Small intestine (tissue), 7 donors: ENCODE measurements at regions not wholly inside any gene's neighbourhood (a gene's known extent, or its start where the extent isn't known, plus 50 kb on each side); places are given as distances from the start of the nearest gene placed in this dataset.
A peak's percentile ranks its signal among the peaks of the same experiment; 100 is the strongest.

ENCODE experiments used
- DNase-seq, 2 donors: peaks; one replicate each; pipeline versions ENCODE4 v3.0.0 to v3.0.0-alpha.2; 2013
- FAIRE-seq: peaks from 2 replicates; lab custom pipeline; 2012; peaks lifted over from hg19 to GRCh38; lab: Jason Lieb, UNC
- H3K27ac ChIP-seq, 3 donors: one replicate each; pipeline ENCODE4 v1.5.1; 2013; ENCODE audit warnings: low read length in 2 of 3, mild to moderate bottlenecking in 2 of 3, control low read depth in 1 of 3, inconsistent platforms in 1 of 3, low read depth in 1 of 3, moderate library complexity in 1 of 3
- H3K27me3 ChIP-seq, 3 donors: one replicate each; pipeline ENCODE4 v1.6.1; 2013; ENCODE audit warnings: low read length in 3 of 3, inconsistent platforms in 1 of 3; ENCODE audit not compliant: control insufficient read depth in 3 of 3, insufficient read depth in 3 of 3
- H3K36me3 ChIP-seq, 3 donors: one replicate each; pipeline ENCODE4 v1.6.1; 2013; ENCODE audit warnings: low read length in 3 of 3, inconsistent platforms in 1 of 3, low read depth in 1 of 3, mild to moderate bottlenecking in 1 of 3, moderate library complexity in 1 of 3; ENCODE audit not compliant: control insufficient read depth in 3 of 3, insufficient read depth in 2 of 3
- H3K4me1 ChIP-seq, 3 donors: one replicate each; pipeline ENCODE4 v1.6.1; 2013; ENCODE audit warnings: low read length in 2 of 3, inconsistent platforms in 1 of 3, low read depth in 1 of 3, mild to moderate bottlenecking in 1 of 3, moderate library complexity in 1 of 3; ENCODE audit not compliant: control insufficient read depth in 3 of 3, insufficient read depth in 2 of 3
- H3K4me3 ChIP-seq, 3 donors: one replicate each; pipeline ENCODE4 v1.5.1; 2013; ENCODE audit warnings: low read length in 3 of 3, control low read depth in 1 of 3, inconsistent platforms in 1 of 3, low read depth in 1 of 3, mild to moderate bottlenecking in 1 of 3, moderate library complexity in 1 of 3
- H3K9me3 ChIP-seq, 2 donors: one replicate each; pipeline ENCODE4 v1.6.1; 2013; ENCODE audit warnings: low read depth in 1 of 2, low read length in 1 of 2; ENCODE audit not compliant: control insufficient read depth in 2 of 2, insufficient read depth in 1 of 2
- WGBS, 3 donors: extraction: QIAGEN DNeasy Blood & Tissue Kit; methylation state at CpG; one replicate each; pipeline ENCODE4 v1.1.7; 2013; 5-methylcytosine and 5-hydroxymethylcytosine counted together
- donor health status: healthy with polysubstance abuse.
- donor health status: control.
- donor health status: control.
- donor health status: Bipolar disorder and iron deficiency.
- donor health status: healthy.

DNA sequence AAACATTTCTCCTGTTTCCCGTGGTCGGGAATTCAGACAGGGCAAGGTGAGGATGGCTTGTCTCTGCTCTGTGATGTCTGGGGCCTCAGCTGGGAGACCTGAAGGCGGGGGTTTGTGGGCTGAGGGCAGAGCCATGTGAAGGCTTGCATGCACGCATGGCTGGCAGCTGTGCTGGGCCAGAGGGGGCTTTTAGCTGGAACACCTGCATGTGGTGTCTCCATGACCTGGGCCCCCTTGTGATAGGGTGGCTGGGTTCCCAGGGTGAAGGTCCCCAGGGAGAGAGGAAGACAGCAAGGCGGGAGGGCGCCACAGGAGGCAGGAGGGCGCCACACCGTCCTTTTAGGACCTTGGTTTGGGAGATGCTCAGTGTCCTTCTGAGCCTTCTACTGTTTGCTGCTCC lies 101.6 kb upstream of the PRR23E start:
- FAIRE-seq, result no peak
- WGBS, 3 donors, result 73 to 80% (median 79%) methylated on average over 8 of the region's 8 CpGs
- H3K27ac ChIP-seq, result no peak overlapping the region

GRCh38 chr3:127092368-127092767 lies 100.6 kb upstream of the PRR23E start:
- Histone ChIP-seq H3K4me1 (peaks cover 0 to 9% (median 0%) of the 10 kb centered on the region in 3 donors), H3K4me3 (no peak overlapping the region), H3K9me3 (peaks cover 0 to 4% of the 10 kb centered on the region in 2 donors), H3K27ac (no peak overlapping the region), H3K27me3 (no peaks in the 10 kb centered on the region), H3K36me3 (no peaks in the 10 kb centered on the region)
- DNase-seq, result peak; percentile 5 to 23
- FAIRE-seq, result no peak
- WGBS, 3 donors, result 32 to 70% (median 57%) methylated on average over 4 of the region's 4 CpGs

More for the DNA sequence above, 101.6 kb upstream of the PRR23E start:
- DNase-seq, result no peak
- Histone ChIP-seq H3K36me3 (no peaks in the 10 kb centered on the region), H3K27me3 (no peaks in the 10 kb centered on the region), H3K4me3 (no peak overlapping the region), H3K4me1 (peaks cover 0 to 9% (median 0%) of the 10 kb centered on the region in 3 donors), H3K9me3 (peaks cover 0 to 6% of the 10 kb centered on the region in 2 donors)

DNA sequence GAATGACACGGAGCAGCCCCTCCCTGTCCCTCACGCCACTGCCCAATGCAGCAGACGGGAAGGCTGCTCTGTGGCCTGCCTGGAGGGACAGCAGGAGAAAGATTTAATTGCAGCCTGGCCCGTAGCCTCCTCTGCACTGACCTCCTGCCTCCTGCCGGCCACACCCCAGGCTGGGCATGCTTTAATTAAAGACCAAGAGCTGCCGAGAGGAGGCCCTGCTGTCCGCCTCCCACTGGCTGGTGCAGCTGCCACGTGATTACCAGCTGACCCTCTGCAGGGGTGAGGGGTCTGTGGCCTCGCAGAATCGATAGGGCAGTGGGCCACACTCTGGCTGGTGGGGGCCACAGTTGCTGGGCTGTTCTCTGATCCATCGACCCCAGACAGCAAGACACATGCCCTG lies 100.2 kb upstream of the PRR23E start:
- Histone ChIP-seq H3K9me3 (peaks cover 0 to 4% of the 10 kb centered on the region in 2 donors), H3K36me3 (no peaks in the 10 kb centered on the region), H3K27me3 (no peaks in the 10 kb centered on the region), H3K4me3 (no peak overlapping the region), H3K27ac (no peak overlapping the region), H3K4me1 (peaks cover 0 to 9% (median 0%) of the 10 kb centered on the region in 3 donors)
- FAIRE-seq, result no peak
- DNase-seq, result peak; percentile 5 to 18
- 31 to 58% (median 43%) methylated on average over 11 of the region's 11 CpGs for WGBS, 3 donors

DNA sequence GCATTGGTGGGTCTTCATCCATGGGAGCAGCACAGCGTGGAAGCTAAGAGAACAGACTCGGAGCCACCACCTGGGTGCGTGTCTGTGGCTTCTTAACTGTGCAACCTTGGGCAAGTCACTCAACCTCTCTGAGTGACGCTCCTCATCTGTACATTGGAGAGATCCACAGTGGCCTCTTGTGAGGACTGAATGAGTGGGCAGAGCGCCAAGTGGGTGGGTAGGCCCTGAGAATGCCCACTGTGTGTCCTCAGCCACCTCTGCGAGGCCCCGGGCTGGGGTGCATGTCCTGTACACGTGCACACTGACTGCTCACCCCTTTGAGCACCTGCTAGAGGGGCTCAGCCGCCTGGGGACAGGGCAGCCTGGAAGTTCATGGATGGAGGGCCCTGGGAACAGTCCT lies 99.6 kb upstream of the PRR23E start:
- Histone ChIP-seq H3K36me3 (no peaks in the 10 kb centered on the region), H3K4me1 (peaks cover 0 to 9% (median 0%) of the 10 kb centered on the region in 3 donors), H3K4me3 (no peak overlapping the region), H3K9me3 (peaks cover 0 to 4% of the 10 kb centered on the region in 2 donors), H3K27me3 (no peaks in the 10 kb centered on the region), H3K27ac (no peak overlapping the region)
- FAIRE-seq (no peak), DNase-seq (no peak)
- whole genome bisulfite sequencing, 3 donors, result 70 to 87% (median 71%) methylated on average over 9 of the region's 9 CpGs

- WGBS, 3 donors, result 76 to 94% (median 77%) methylated on average over 4 of the region's 4 CpGs
- H3K4me1 ChIP-seq, result peaks cover 0 to 9% (median 0%) of the 10 kb centered on the region in 3 donors
Observed at GRCh38 chr3:127095774-127096173, 97.2 kb upstream of the PRR23E start.

GRCh38 chr3:127096256-127097071 lies 96.5 kb upstream of the PRR23E start:
- 63 to 73% (median 65%) methylated on average over 11 of the region's 11 CpGs for WGBS, 3 donors
- H3K36me3 ChIP-seq, result no peaks in the 10 kb centered on the region
- H3K27me3 ChIP-seq, result no peaks in the 10 kb centered on the region
- DNase-seq, result no peak
- no peak overlapping the region for H3K4me3 ChIP-seq
- peaks cover 0 to 4% of the 10 kb centered on the region in 2 donors for H3K9me3 ChIP-seq
- FAIRE-seq, result no peak
- H3K27ac ChIP-seq, result no peak overlapping the region
- peaks cover 0 to 9% (median 0%) of the 10 kb centered on the region in 3 donors for H3K4me1 ChIP-seq

More at GRCh38 chr3:127095774-127096173, 97.2 kb upstream of the PRR23E start:
- no peak for DNase-seq
- H3K4me3 ChIP-seq, result no peak overlapping the region
- no peaks in the 10 kb centered on the region for H3K27me3 ChIP-seq
- FAIRE-seq, result no peak
- H3K27ac ChIP-seq, result no peak overlapping the region
- H3K36me3 ChIP-seq, result no peaks in the 10 kb centered on the region
- H3K9me3 ChIP-seq, result peaks cover 0 to 4% of the 10 kb centered on the region in 2 donors

DNA sequence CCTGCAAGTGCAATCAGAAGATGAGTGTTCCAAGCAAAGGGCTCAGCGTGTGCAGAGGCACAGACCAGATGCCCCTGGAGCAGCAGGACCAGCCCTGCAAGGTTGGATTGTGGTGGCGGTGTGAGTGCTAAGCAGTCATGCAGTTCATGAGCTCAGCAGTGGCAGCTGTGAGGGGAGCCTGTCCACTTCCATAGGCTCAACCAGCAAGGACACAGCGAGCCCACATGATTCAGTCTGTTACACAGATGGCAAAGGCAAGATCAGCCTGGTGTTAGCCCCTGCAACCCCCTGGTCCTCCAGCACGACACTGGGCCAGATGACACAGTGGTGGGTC lies 95.9 kb upstream of the PRR23E start:
- peaks cover 0 to 9% (median 0%) of the 10 kb centered on the region in 3 donors for H3K4me1 ChIP-seq
- no peaks in the 10 kb centered on the region for H3K27me3 ChIP-seq
- FAIRE-seq (no peak), DNase-seq (no peak)
- peaks cover 0 to 4% of the 10 kb centered on the region in 2 donors for H3K9me3 ChIP-seq
- WGBS, 3 donors, result 81 to 82% (median 81%) methylated on average over 4 of the region's 4 CpGs
- H3K36me3 ChIP-seq, result no peaks in the 10 kb centered on the region
- H3K4me3 ChIP-seq, result no peak overlapping the region
- H3K27ac ChIP-seq, result no peak overlapping the region

DNA sequence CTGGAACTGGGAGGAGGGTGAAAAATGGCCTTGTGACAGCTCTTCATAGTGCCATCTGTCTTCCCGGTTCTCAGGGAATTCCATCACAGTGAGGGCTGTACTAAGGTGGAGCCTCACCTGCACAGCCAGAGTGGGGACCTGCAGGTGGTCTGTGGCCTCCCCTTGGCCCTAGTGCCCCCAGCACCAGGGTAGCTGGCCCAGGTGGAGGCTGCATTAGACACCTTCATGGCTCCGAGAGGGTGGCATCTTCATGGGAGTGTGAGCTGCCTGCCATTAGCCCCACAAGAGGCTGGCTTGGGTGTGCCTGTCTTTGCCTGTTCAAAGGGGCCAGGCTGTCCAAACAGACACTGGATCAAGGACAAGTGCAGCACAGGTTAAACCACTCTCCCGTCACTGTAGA lies 95.5 kb upstream of the PRR23E start:
- DNase-seq (no peak), FAIRE-seq (no peak)
- 65 to 81% (median 77%) methylated on average over 3 of the region's 3 CpGs for WGBS, 3 donors
- Histone ChIP-seq H3K9me3 (peaks cover 0 to 4% of the 10 kb centered on the region in 2 donors), H3K36me3 (no peaks in the 10 kb centered on the region), H3K4me3 (no peak overlapping the region), H3K27ac (no peak overlapping the region), H3K4me1 (peaks cover 0 to 5% (median 0%) of the 10 kb centered on the region in 3 donors), H3K27me3 (no peaks in the 10 kb centered on the region)
